GM19351 (cell line): ENCODE measurements at regions not wholly inside any gene's neighbourhood (a gene's known extent, or its start where the extent isn't known, plus 50 kb on each side); places are given as distances from the start of the nearest gene placed in this dataset.

Source experiments
- ATAC-seq: cut with Tn5 transposase; IDR thresholded peaks from one replicate; pipeline ENCODE4 v1.9.1; 2021; ENCODE audit warnings: mild to moderate bottlenecking, moderate library complexity; ENCODE audit not compliant: unreplicated experiment

GRCh38 chr5:86875539-86875938, 257.8 kb downstream of the COX7C start:
- no peak for ATAC-seq

GRCh38 chr5:86878250-86878649, 260.5 kb downstream of the COX7C start:
- no peak for ATAC-seq

- ATAC-seq = no peak
Measured at GRCh38 chr5:86879086-86879485, 261.3 kb downstream of the COX7C start.

- peak; percentile 8 for ATAC-seq
Measured at GRCh38 chr5:86880344-86880743, 262.6 kb downstream of the COX7C start.

GRCh38 chr5:86880785-86881492, 263.2 kb downstream of the COX7C start:
- ATAC-seq = peak; percentile 98

GRCh38 chr5:86881493-86882090, 263.9 kb downstream of the COX7C start:
- no peak for ATAC-seq

- ATAC-seq = no peak
Measured at GRCh38 chr5:86884608-86885007, 266.9 kb downstream of the COX7C start.

- ATAC-seq = no peak
Measured at GRCh38 chr5:86885011-86885410, 267.3 kb downstream of the COX7C start.

- no peak for ATAC-seq
Measured at GRCh38 chr5:86885489-86886230, 267.9 kb downstream of the COX7C start.

- no peak for ATAC-seq
Measured at GRCh38 chr5:86890375-86890774, 272.6 kb downstream of the COX7C start.

- ATAC-seq = no peak
Measured at GRCh38 chr5:86894056-86894455, 276.3 kb downstream of the COX7C start.

GRCh38 chr5:86896916-86897315, 279.2 kb downstream of the COX7C start:
- ATAC-seq = no peak

GRCh38 chr5:86909418-86910295, 291.9 kb downstream of the COX7C start:
- ATAC-seq = no peak

- no peak for ATAC-seq
Measured at GRCh38 chr5:86917117-86917579, 299.4 kb downstream of the COX7C start.

GRCh38 chr5:86918246-86918645, 300.5 kb downstream of the COX7C start:
- ATAC-seq = no peak

GRCh38 chr5:86926033-86926432, 308.3 kb downstream of the COX7C start:
- no peak for ATAC-seq

- ATAC-seq = no peak
Measured at GRCh38 chr5:86929123-86929766, 311.5 kb downstream of the COX7C start.

GRCh38 chr5:86951761-86952160, 315.9 kb upstream of the RASA1 start:
- ATAC-seq = no peak

GRCh38 chr5:86964889-86965288, 302.8 kb upstream of the RASA1 start:
- ATAC-seq = no peak

GRCh38 chr5:86968301-86968753, 299.4 kb upstream of the RASA1 start:
- ATAC-seq = no peak
